ENCODE measurements at regions not wholly inside any gene's neighbourhood (a gene's known extent, or its start where the extent isn't known, plus 50 kb on each side); places are given as distances from the start of the nearest gene placed in this dataset.

DNA sequence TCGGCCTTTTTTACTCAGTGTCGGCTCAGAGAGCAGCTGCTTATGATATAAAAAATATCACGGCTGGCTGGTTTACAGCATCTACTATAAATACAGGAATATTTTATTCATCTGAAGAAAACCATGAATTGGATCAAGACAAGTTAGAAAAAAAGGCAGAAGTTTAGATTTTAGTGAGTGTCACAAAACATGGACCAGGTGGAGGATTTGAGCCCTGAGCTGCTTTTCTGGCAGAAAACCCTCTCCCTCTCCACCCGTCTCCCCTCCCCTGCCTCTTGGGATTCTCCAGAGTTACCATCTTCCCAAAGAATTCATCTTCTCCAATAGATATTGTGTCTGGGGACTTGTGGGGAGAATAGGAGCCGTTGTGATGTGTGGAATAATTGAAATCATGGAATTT is 142.8 kb upstream of the RAI2 start:
- TF ChIP-seq RELA (IDR thresholded peaks at IDR 0.05; ENCODE audit: borderline replicate concordance, partially characterized antibody) (no peak), GABPA (IDR thresholded peaks at IDR 0.05; ENCODE audit: low read depth) (no peak), RFX5 (IDR thresholded peaks at IDR 0.05; ENCODE audit: low read depth, low read length) (no peak), EGR1 (IDR thresholded peaks at IDR 0.05; ENCODE audit: borderline replicate concordance in 1 of 2, low read depth in 2 of 2, low read length in 2 of 2) (no peak), NR2F1 (conservative IDR thresholded peaks at IDR 0.05) (no peak), NFIC (IDR thresholded peaks at IDR 0.05; ENCODE audit: low read depth, low read length) (no peak), EZH2 (IDR thresholded peaks at IDR 0.05; ENCODE audit: borderline replicate concordance, control insufficient read depth, low read depth, low read length) (no peak), RCOR1 (conservative IDR thresholded peaks at IDR 0.05; ENCODE audit: low read depth, low read length) (no peak), TCF7 (IDR thresholded peaks at IDR 0.05; ENCODE audit: borderline replicate concordance) (no peak), SIX5 (IDR thresholded peaks at IDR 0.05; ENCODE audit: low read depth, low read length, severe bottlenecking) (no peak)
- TF ChIP-seq, protein P1, sequence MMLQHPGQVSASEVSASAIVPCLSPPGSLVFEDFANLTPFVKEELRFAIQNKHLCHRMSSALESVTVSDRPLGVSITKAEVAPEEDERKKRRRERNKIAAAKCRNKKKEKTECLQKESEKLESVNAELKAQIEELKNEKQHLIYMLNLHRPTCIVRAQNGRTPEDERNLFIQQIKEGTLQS (IDR thresholded peaks at IDR 0.05; ENCODE audit: borderline replicate concordance, extremely low read depth, low read depth, low read length) = no peak
- TF ChIP-seq, protein P2, sequence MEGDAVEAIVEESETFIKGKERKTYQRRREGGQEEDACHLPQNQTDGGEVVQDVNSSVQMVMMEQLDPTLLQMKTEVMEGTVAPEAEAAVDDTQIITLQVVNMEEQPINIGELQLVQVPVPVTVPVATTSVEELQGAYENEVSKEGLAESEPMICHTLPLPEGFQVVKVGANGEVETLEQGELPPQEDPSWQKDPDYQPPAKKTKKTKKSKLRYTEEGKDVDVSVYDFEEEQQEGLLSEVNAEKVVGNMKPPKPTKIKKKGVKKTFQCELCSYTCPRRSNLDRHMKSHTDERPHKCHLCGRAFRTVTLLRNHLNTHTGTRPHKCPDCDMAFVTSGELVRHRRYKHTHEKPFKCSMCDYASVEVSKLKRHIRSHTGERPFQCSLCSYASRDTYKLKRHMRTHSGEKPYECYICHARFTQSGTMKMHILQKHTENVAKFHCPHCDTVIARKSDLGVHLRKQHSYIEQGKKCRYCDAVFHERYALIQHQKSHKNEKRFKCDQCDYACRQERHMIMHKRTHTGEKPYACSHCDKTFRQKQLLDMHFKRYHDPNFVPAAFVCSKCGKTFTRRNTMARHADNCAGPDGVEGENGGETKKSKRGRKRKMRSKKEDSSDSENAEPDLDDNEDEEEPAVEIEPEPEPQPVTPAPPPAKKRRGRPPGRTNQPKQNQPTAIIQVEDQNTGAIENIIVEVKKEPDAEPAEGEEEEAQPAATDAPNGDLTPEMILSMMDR (IDR thresholded peaks at IDR 0.05 in 2 of 3, conservative IDR thresholded peaks at IDR 0.05 in 1 of 3; ENCODE audit: control insufficient read depth in 2 of 3, extremely low read depth in 1 of 3, insufficient read depth in 1 of 3, low read depth in 3 of 3, low read length in 3 of 3) = no peak
- TF ChIP-seq, protein P3, sequence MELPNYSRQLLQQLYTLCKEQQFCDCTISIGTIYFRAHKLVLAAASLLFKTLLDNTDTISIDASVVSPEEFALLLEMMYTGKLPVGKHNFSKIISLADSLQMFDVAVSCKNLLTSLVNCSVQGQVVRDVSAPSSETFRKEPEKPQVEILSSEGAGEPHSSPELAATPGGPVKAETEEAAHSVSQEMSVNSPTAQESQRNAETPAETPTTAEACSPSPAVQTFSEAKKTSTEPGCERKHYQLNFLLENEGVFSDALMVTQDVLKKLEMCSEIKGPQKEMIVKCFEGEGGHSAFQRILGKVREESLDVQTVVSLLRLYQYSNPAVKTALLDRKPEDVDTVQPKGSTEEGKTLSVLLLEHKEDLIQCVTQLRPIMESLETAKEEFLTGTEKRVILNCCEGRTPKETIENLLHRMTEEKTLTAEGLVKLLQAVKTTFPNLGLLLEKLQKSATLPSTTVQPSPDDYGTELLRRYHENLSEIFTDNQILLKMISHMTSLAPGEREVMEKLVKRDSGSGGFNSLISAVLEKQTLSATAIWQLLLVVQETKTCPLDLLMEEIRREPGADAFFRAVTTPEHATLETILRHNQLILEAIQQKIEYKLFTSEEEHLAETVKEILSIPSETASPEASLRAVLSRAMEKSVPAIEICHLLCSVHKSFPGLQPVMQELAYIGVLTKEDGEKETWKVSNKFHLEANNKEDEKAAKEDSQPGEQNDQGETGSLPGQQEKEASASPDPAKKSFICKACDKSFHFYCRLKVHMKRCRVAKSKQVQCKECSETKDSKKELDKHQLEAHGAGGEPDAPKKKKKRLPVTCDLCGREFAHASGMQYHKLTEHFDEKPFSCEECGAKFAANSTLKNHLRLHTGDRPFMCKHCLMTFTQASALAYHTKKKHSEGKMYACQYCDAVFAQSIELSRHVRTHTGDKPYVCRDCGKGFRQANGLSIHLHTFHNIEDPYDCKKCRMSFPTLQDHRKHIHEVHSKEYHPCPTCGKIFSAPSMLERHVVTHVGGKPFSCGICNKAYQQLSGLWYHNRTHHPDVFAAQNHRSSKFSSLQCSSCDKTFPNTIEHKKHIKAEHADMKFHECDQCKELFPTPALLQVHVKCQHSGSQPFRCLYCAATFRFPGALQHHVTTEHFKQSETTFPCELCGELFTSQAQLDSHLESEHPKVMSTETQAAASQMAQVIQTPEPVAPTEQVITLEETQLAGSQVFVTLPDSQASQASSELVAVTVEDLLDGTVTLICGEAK (IDR thresholded peaks at IDR 0.05; ENCODE audit: borderline replicate concordance) = no peak
